GM23338 (cell line): ENCODE measurements at regions not wholly inside any gene's neighbourhood (a gene's known extent, or its start where the extent isn't known, plus 50 kb on each side); places are given as distances from the start of the nearest gene placed in this dataset.

Experiments used
- ZNF114 ChIP-seq: fragments of 250-450 bp; sonication (Bioruptor Pico); IDR thresholded peaks from 2 replicates; pipeline ENCODE4 v1.5.0; 2020; ENCODE audit warnings: mild to moderate bottlenecking, moderate library complexity
- TF ChIP-seq, protein P1 (sequence below): fragments of 250-450 bp; sonication (Bioruptor Pico); IDR thresholded peaks from 2 replicates; pipeline ENCODE4 v1.5.0; 2020; ENCODE audit warnings: mild to moderate bottlenecking, moderate library complexity
- TF ChIP-seq, protein P2 (sequence below): IDR thresholded peaks from one replicate; pipeline ENCODE4 v1.6.1; 2018; ENCODE audit warnings: antibody characterized with exemption; ENCODE audit not compliant: unreplicated experiment
- TF ChIP-seq, protein P3 (sequence below), 2 experiments: fragments of 200-600 bp in 1 of 2; sonication (generic) in 1 of 2; conservative IDR thresholded peaks; 2 replicates each; pipeline versions ENCODE4 v1.5.1 to v1.6.1; 2016 to 2017; ENCODE audit warnings: antibody characterized with exemption in 2 of 2, low read depth in 2 of 2, mild to moderate bottlenecking in 2 of 2, moderate library complexity in 1 of 2

DNA sequence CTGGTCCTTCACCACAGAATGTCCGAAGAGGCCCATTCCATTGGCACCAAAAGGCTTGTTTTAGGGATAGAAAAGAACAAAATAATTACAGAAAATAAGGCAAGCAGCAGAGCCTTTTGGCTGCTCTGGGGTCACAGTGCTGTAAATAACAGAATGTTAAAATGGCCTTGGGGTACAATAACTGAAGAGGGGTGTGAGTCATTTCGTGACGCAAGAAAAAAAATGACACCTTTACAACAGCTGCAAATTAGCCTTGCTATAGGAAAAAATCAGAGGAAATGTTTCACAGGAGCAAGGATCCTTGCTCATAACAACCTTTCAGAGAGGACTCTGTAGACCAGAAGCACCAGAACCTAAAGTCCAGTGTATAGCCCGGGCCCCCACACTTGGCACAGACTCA, 483.4 kb downstream of the OMA1 start (continued):
- TF ChIP-seq, protein P1, sequence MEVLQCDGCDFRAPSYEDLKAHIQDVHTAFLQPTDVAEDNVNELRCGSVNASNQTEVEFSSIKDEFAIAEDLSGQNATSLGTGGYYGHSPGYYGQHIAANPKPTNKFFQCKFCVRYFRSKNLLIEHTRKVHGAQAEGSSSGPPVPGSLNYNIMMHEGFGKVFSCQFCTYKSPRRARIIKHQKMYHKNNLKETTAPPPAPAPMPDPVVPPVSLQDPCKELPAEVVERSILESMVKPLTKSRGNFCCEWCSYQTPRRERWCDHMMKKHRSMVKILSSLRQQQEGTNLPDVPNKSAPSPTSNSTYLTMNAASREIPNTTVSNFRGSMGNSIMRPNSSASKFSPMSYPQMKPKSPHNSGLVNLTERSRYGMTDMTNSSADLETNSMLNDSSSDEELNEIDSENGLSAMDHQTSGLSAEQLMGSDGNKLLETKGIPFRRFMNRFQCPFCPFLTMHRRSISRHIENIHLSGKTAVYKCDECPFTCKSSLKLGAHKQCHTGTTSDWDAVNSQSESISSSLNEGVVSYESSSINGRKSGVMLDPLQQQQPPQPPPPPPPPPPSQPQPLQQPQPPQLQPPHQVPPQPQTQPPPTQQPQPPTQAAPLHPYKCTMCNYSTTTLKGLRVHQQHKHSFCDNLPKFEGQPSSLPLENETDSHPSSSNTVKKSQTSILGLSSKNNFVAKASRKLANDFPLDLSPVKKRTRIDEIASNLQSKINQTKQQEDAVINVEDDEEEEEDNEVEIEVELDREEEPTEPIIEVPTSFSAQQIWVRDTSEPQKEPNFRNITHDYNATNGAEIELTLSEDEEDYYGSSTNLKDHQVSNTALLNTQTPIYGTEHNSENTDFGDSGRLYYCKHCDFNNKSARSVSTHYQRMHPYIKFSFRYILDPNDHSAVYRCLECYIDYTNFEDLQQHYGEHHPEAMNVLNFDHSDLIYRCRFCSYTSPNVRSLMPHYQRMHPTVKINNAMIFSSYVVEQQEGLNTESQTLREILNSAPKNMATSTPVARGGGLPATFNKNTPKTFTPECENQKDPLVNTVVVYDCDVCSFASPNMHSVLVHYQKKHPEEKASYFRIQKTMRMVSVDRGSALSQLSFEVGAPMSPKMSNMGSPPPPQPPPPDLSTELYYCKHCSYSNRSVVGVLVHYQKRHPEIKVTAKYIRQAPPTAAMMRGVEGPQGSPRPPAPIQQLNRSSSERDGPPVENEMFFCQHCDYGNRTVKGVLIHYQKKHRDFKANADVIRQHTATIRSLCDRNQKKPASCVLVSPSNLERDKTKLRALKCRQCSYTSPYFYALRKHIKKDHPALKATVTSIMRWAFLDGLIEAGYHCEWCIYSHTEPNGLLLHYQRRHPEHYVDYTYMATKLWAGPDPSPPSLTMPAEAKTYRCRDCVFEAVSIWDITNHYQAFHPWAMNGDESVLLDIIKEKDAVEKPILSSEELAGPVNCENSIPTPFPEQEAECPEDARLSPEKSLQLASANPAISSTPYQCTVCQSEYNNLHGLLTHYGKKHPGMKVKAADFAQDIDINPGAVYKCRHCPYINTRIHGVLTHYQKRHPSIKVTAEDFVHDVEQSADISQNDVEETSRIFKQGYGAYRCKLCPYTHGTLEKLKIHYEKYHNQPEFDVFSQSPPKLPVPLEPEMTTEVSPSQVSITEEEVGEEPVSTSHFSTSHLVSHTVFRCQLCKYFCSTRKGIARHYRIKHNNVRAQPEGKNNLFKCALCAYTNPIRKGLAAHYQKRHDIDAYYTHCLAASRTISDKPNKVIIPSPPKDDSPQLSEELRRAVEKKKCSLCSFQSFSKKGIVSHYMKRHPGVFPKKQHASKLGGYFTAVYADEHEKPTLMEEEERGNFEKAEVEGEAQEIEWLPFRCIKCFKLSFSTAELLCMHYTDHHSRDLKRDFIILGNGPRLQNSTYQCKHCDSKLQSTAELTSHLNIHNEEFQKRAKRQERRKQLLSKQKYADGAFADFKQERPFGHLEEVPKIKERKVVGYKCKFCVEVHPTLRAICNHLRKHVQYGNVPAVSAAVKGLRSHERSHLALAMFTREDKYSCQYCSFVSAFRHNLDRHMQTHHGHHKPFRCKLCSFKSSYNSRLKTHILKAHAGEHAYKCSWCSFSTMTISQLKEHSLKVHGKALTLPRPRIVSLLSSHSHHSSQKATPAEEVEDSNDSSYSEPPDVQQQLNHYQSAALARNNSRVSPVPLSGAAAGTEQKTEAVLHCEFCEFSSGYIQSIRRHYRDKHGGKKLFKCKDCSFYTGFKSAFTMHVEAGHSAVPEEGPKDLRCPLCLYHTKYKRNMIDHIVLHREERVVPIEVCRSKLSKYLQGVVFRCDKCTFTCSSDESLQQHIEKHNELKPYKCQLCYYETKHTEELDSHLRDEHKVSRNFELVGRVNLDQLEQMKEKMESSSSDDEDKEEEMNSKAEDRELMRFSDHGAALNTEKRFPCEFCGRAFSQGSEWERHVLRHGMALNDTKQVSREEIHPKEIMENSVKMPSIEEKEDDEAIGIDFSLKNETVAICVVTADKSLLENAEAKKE, result no peak
- TF ChIP-seq, protein P2, sequence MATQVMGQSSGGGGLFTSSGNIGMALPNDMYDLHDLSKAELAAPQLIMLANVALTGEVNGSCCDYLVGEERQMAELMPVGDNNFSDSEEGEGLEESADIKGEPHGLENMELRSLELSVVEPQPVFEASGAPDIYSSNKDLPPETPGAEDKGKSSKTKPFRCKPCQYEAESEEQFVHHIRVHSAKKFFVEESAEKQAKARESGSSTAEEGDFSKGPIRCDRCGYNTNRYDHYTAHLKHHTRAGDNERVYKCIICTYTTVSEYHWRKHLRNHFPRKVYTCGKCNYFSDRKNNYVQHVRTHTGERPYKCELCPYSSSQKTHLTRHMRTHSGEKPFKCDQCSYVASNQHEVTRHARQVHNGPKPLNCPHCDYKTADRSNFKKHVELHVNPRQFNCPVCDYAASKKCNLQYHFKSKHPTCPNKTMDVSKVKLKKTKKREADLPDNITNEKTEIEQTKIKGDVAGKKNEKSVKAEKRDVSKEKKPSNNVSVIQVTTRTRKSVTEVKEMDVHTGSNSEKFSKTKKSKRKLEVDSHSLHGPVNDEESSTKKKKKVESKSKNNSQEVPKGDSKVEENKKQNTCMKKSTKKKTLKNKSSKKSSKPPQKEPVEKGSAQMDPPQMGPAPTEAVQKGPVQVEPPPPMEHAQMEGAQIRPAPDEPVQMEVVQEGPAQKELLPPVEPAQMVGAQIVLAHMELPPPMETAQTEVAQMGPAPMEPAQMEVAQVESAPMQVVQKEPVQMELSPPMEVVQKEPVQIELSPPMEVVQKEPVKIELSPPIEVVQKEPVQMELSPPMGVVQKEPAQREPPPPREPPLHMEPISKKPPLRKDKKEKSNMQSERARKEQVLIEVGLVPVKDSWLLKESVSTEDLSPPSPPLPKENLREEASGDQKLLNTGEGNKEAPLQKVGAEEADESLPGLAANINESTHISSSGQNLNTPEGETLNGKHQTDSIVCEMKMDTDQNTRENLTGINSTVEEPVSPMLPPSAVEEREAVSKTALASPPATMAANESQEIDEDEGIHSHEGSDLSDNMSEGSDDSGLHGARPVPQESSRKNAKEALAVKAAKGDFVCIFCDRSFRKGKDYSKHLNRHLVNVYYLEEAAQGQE, result no peak
- TF ChIP-seq, protein P3, sequence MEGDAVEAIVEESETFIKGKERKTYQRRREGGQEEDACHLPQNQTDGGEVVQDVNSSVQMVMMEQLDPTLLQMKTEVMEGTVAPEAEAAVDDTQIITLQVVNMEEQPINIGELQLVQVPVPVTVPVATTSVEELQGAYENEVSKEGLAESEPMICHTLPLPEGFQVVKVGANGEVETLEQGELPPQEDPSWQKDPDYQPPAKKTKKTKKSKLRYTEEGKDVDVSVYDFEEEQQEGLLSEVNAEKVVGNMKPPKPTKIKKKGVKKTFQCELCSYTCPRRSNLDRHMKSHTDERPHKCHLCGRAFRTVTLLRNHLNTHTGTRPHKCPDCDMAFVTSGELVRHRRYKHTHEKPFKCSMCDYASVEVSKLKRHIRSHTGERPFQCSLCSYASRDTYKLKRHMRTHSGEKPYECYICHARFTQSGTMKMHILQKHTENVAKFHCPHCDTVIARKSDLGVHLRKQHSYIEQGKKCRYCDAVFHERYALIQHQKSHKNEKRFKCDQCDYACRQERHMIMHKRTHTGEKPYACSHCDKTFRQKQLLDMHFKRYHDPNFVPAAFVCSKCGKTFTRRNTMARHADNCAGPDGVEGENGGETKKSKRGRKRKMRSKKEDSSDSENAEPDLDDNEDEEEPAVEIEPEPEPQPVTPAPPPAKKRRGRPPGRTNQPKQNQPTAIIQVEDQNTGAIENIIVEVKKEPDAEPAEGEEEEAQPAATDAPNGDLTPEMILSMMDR (conservative IDR thresholded peaks at IDR 0.05; ENCODE audit: low read depth in 2 of 2), result no peak
- no peak for TF ChIP-seq ZNF114
